Activated naive CD4-positive, alpha-beta T cell treated with anti-CD3 and anti-CD28 coated beads, Interleukin-2, amount 50 U/mL, for 72 hours (primary cell): ENCODE measurements at regions not wholly inside any gene's neighbourhood (a gene's known extent, or its start where the extent isn't known, plus 50 kb on each side); places are given as distances from the start of the nearest gene placed in this dataset.

Experiments
- ATAC-seq, 2 donors: fragments of 150-1000 bp; cut with Tn5 transposase; 2 replicates each; pipeline ENCODE4 v1.10.0; 2021; ENCODE audit warnings: mild to moderate bottlenecking in 2 of 2, moderate library complexity in 2 of 2
- DNase-seq, 2 donors: peaks; one replicate each; pipeline ENCODE4 v3.0.0; 2021 to 2022; ENCODE audit warnings: low spot score in 2 of 2
- H3K27ac Mint-ChIP-seq, 2 donors: one replicate each; pipeline ENCODE4 v1.8.0; 2022; ENCODE audit warnings: mild to moderate bottlenecking in 2 of 2, mixed read lengths in 2 of 2
- H3K36me3 Mint-ChIP-seq, 2 donors: one replicate each; pipeline ENCODE4 v1.8.0; 2022; ENCODE audit warnings: mixed read lengths in 2 of 2
- H3K9me3 Mint-ChIP-seq, 2 donors: one replicate each; pipeline ENCODE4 v1.8.0; 2022; ENCODE audit warnings: mixed read lengths in 2 of 2

DNA sequence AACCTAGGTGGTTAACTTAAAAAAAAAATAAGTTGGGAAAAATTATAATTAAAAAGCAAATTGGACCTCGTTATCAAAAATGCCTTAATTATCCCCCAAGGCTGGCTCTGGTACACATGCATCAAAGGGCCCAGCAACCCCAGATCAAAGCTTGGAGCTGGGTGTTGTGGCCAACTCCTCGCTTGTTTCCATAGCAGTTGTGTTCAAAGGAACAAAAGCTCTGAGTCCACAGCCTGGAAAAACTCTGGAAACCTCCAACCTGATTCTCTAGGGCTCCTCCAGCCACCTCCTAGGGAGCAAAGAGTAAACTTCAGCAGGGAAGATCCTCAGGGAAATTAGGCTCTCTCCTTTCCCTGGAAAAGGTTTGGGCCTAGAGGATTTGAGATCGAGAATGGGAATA lies 149.4 kb downstream of the NXPE2 start:
- ATAC-seq (no peak), DNase-seq (no peak)
- no peak overlapping the region for H3K27ac Mint-ChIP-seq
- no peaks in the 10 kb centered on the region for H3K36me3 Mint-ChIP-seq
- H3K9me3 Mint-ChIP-seq: peaks cover 0 to 5% of the 10 kb centered on the region in 2 donors

DNA sequence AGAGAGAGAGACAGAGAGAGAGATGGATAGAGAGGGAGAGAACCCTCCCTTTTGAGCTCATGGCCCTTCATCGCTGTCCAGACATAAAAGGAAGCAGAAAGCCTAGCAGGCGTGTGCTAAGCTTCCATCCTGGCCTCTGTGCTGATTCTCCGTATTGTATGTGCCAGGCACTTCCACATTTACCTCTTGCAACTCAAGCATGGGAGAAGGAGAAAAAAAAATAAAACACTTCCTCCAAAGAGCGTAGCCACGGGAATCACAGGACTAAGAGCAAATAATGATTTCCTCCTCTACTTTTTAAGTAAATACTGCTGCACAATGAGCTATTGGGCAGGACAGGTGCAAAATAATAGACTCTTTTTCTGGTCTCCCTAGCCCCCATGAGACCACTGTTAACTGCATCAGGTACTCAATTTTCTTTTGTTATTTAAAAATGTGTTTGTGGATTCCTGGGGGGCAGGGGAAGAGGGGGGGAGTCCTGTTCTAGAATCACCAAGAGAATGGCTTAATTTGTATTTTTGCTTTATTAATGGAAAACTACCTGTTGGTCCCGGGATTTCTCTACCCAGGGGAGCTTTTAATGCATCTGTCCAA lies 154.3 kb downstream of the NXPE2 start:
- Mint-ChIP-seq H3K9me3 (no peaks in the 10 kb centered on the region), H3K36me3 (no peaks in the 10 kb centered on the region), H3K27ac (no peak overlapping the region)
- DNase-seq: no peak
- no peak for ATAC-seq

DNA sequence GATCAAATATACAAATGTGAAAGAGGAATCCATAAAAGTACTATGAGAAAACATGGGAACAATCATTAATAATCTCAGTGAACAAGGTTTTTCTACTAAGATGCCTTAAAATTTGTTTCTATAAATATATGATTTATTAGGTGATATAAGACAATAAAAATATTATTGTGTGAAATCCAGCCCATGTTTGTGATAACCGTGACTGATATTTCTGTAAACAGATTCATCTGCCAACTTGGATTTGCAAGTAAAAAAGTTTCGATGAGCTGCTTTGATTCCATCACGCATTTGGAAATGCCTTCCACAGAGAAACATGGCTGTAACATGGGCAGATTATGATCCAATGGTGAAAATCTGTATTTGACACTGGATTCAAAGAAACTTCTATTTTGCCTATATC lies 157.8 kb downstream of the NXPE2 start:
- H3K36me3 Mint-ChIP-seq: peaks cover 0 to 4% of the 10 kb centered on the region in 2 donors
- peaks cover 9 to 12% of the 10 kb centered on the region in 2 donors for H3K9me3 Mint-ChIP-seq
- DNase-seq (no peak), ATAC-seq (no peak)
- H3K27ac Mint-ChIP-seq: no peak overlapping the region

DNA sequence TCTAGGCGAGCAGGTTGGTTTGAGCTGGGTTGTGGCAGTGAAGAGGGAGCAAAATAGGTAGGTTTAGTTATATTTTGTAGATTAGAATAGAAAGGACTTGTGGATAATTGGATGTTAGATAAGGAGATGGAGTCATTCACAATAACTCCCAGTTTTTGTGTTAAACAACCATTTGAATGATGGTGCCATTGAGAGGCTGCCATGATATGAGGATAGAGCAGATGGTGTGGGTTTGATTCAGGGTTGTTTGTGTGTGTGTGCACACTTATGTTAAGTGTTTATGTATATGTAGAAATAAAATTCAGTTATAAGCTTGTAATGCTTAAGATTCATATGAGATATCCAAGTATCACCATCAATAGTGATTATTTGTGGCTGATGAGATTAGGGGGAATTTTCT lies 166.6 kb downstream of the NXPE2 start:
- no peak for ATAC-seq
- DNase-seq: no peak
- Mint-ChIP-seq H3K9me3 (no peaks in the 10 kb centered on the region), H3K36me3 (no peaks in the 10 kb centered on the region), H3K27ac (no peak overlapping the region)

DNA sequence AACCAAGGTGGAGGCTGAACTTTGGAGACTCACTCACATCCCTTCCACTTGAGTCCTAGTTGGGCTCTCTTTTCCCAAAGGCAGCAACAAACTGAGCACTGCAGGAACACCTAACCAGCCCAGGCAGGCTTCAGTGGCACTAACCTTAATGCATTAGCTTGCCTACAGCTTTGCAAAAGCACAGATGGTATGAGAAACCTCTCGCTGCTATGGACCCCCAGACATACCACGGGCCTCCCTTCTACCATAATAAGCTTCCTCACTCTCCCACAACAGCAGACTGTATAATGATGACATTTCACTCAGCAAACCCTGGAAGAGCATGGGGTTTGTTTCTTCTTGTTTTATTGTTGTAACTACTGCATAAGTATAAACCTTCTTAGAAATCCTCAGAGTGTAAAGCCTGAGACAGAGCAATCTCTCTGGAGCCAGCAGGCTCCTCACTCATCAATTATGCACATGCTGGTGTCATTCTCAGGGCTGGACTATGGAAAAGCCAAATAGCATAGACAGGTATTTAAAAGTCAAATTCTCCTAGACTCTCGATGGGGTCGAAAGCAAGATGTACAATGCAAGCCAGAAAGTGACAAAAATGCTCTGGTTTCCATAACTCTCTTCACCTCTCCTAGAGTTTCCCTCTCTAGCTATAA lies 167.6 kb downstream of the NXPE2 start:
- DNase-seq (no peak), ATAC-seq (no peak)
- Mint-ChIP-seq H3K27ac (no peak overlapping the region), H3K9me3 (no peaks in the 10 kb centered on the region), H3K36me3 (no peaks in the 10 kb centered on the region)

DNA sequence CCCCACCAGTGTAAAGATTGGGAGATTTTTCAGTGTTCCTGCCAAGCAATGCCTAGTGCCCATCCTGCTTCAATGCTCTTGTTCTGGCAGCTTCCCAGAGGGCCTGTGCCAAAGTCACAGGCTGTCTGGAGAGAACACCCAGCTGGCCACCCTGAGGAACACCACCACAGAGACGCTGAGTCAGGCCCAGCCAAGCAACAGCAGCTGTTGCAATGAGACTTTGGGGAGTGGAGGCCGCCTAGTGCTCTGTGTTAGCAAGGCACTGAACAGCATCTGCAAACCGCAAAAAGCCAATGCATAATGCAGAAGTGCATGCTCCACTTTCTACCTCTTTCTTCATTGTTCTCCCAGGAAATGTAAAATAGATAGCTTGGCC lies 168.1 kb downstream of the NXPE2 start:
- no peaks in the 10 kb centered on the region for H3K9me3 Mint-ChIP-seq
- DNase-seq (no peak), ATAC-seq (no peak)
- H3K27ac Mint-ChIP-seq: no peak overlapping the region
- H3K36me3 Mint-ChIP-seq: no peaks in the 10 kb centered on the region

DNA sequence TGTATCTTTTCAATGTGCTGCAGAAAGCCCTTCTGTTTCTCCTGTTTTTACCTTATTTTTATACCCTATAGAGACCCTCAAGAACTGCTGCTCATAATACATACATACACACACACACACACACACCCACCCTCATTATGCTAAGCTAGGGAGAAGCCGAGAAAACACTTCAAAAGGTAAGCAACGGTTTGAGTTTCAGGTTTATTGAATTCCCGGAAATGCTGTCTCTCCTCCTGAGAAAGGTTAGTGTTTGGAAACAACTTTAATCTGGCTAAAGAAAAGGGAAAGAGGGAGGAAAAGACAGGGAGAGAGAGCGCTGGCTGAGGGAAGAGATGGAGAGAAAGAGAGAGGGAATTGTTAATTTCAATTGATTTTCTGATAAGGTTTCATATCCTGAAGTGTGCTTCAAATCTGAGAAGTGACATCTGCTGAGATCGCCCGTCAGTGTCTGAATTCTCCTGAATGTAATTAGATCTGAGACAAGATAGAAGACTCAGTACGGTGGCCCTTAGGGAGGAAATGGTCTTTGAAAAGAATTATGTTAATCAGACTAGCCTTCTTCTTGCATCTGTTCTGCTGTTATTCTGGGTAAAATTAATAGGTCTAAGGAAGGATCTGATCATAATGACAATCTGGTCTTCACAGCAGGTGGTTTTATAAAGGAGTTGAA lies 169.1 kb downstream of the NXPE2 start:
- peaks cover 0 to 4% of the 10 kb centered on the region in 2 donors for H3K9me3 Mint-ChIP-seq
- ATAC-seq: no peak
- no peak overlapping the region for H3K27ac Mint-ChIP-seq
- no peaks in the 10 kb centered on the region for H3K36me3 Mint-ChIP-seq
- DNase-seq: no peak

DNA sequence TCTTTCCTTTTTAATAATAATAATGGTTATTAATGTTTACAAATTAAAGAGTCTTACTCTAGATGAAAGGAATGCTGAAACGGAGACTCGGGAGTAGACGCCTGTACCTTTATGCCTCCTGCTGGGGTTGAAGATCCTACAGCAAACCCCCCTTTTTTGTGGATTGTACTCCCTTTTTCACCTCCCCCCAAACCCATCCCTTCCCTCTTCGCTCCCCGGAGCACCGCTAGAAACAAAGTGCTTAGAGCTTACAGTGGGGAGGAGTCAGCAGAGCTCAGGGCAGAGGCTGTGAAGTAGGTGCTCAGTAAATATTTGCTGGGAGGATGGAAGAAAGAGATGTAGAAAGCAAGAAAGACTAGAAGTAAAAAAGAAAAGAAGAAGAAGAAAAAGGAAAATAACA lies 169.7 kb downstream of the NXPE2 start:
- Mint-ChIP-seq H3K36me3 (no peaks in the 10 kb centered on the region), H3K27ac (no peak overlapping the region), H3K9me3 (peaks cover 0 to 4% of the 10 kb centered on the region in 2 donors)
- ATAC-seq (no peak), DNase-seq (no peak)

DNA sequence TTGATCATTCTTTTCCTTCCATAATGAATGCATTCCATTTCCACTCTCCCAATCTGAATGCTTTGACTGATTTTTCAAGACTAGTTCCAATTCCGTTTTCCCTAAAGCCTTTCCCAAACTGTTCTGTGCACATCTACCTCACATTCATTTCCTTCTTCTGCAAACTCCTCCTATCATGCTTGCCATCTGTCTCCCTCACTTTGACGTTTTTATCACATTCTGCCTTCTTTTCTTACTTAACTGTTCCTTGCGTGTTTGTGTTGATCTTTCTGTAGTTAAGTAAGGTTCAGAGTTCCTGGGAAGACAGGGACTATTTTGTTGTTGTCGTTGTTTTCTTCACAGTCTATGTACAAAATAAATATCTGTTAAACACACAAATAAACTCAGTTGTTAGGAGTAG lies 179.0 kb downstream of the NXPE2 start:
- ATAC-seq (no peak), DNase-seq (no peak)
- no peak overlapping the region for H3K27ac Mint-ChIP-seq
- peaks cover 22 to 23% of the 10 kb centered on the region in 2 donors for H3K9me3 Mint-ChIP-seq
- H3K36me3 Mint-ChIP-seq: peaks cover 0 to 7% of the 10 kb centered on the region in 2 donors

DNA sequence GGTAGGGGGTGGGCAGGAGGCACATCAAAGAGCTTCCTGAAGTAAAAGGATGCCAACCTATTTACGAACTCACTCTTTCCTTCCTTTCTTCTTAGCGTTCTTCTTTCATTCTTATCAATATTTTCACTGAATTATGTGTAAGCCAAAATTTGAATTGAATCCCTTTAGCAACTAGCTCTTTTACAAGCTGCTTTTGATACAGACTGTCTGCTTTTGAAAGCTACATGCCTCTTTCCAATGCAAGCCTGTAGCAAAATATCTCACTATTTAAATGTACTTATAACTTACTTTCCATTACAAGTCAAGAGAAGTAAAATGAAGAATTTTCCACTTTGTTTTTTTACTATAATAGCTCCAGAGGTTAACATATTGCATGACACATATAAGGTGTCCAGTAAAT lies 186.6 kb downstream of the NXPE2 start:
- no peak overlapping the region for H3K27ac Mint-ChIP-seq
- H3K9me3 Mint-ChIP-seq: peaks cover 4 to 6% of the 10 kb centered on the region in 2 donors
- no peak for DNase-seq
- no peaks in the 10 kb centered on the region for H3K36me3 Mint-ChIP-seq
- no peak for ATAC-seq

DNA sequence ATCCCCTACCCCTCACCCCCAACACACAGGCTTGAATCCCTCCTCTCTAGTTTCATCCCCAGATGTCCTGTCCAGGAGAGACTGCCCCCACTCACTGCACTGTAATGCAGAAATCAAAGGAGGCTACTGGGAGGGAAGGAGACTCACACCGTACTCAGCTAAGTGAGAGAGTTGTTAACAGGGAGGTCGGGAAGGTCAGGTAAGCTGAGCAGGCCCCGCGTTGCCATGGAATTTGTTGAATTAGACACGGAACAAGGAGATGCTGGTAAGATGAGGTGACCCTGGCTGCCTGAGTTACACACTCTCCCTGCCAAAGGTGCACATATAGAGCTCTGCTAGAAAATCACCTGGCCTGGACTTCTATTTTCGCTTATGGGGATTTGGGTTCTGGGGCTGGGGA lies 197.9 kb downstream of the NXPE2 start:
- Mint-ChIP-seq H3K36me3 (no peaks in the 10 kb centered on the region), H3K9me3 (no peaks in the 10 kb centered on the region), H3K27ac (no peak overlapping the region)
- ATAC-seq: no peak
- no peak for DNase-seq

DNA sequence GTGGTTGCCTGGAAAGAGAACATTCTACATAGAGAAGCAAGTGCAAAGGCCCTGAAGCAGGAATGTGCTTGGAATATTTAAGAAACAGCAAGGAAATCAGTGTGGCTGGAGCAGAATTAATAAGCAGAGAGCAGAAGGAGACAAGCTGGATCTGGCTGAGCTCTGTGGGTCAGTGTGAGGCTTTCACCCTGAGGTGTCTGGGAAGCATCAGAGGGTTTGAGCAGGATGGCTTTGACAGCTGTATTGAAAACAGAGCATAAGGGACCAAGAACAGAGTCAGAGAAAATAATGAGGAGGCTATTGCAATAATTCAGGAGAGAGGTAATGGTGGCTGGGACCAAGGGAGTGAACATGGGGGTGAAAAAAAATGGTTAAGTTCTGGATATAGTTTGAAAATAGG lies 199.6 kb downstream of the NXPE2 start:
- H3K36me3 Mint-ChIP-seq: no peaks in the 10 kb centered on the region
- no peak overlapping the region for H3K27ac Mint-ChIP-seq
- no peaks in the 10 kb centered on the region for H3K9me3 Mint-ChIP-seq
- no peak for ATAC-seq
- no peak for DNase-seq

DNA sequence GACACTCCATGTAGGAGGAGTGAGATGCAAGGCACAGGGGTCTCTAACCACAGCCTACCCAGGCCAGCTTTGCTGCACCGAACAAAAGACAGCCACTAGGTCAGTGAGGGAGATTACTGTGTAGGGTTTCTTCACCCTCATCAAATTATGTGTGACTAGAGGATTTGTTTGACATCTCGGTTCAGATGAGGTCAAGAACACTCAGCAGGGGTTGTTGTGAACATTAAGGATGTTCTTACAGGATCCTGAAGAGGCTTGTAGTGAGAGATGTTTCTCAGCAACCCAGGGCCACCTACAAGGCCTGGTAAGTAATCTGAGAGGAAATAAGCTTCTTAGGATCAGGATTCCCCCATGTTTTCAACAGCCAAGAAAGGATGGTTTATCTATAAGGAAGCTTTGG lies 202.1 kb downstream of the NXPE2 start:
- H3K36me3 Mint-ChIP-seq: no peaks in the 10 kb centered on the region
- no peaks in the 10 kb centered on the region for H3K9me3 Mint-ChIP-seq
- DNase-seq (no peak), ATAC-seq (no peak)
- H3K27ac Mint-ChIP-seq: no peak overlapping the region

DNA sequence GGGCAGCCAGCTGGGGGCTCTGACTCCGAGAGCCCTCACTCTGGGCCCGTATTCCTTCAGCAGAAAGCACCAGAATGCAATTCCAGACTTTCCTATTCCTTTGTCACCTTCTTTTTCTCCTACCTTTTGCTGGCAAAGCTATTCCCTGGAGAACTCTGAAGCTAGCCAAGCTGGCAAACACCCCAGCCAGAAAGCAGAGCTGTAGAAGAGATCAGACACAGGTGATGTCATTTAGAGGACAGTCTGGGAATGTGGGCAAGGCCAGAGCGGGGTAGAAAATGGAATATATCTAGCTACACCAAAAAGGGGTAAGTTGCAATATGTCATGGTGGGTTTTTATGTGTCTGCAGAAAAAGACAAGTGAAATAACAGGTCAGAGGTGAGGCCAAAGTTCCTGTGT lies 205.1 kb downstream of the NXPE2 start:
- Mint-ChIP-seq H3K9me3 (no peaks in the 10 kb centered on the region), H3K36me3 (no peaks in the 10 kb centered on the region), H3K27ac (no peak overlapping the region)
- DNase-seq (no peak), ATAC-seq (no peak)

DNA sequence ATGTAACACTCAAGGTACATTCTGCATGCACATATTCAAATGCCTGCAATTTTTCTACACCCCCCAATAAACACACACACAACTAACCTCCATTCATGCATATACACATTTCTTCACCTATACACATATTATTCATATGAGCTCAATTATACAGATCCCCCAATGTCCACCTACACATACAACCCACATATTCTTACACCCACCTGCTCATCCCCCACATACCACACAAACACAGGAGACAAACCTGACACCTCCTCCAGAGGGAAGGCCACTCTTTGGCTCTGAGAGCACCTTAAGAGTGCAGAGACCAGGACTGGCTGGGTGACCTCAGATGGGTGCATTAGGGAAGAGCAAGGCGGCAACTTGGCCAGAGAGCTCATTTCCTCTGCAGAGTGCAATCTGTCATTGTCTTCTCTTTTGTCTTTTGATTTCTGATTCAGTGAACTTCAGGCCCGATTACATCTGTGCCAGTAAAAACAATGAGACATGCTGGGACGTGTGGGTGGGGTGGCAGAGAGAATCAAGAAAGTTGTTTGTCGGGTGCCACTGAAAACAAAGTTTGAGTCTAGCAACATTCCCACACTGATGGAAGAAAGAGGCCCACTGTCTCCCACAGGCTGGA lies 208.4 kb downstream of the NXPE2 start:
- peaks cover 0 to 5% of the 10 kb centered on the region in 2 donors for H3K36me3 Mint-ChIP-seq

DNA sequence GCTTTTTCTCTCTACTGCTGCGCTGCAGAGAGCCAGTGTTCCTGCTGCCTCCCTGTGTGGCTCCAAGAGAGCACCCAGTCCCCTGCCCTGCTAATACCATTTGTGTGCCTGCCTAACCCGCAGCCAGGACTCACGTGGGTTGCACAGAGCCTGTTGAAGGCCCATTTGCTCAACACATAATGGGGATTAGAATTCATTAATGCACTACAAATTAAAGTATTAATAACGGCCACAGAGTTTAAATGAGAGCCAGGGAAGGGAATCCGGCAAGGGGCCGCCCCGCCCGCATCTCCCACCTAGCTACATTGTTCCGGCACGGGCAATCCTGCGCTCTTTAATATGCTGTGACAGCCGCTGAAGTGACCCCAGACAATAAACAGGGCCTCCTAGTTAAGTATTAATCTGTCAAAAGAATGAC lies 211.3 kb downstream of the NXPE2 start:
- Mint-ChIP-seq H3K9me3 (no peaks in the 10 kb centered on the region), H3K36me3 (peaks cover 0 to 5% of the 10 kb centered on the region in 2 donors), H3K27ac (no peak overlapping the region)
- DNase-seq (no peak), ATAC-seq (no peak)

More for the DNA sequence above, 208.4 kb downstream of the NXPE2 start:
- Mint-ChIP-seq H3K27ac (no peak overlapping the region), H3K9me3 (no peaks in the 10 kb centered on the region)
- no peak for DNase-seq
- no peak for ATAC-seq

DNA sequence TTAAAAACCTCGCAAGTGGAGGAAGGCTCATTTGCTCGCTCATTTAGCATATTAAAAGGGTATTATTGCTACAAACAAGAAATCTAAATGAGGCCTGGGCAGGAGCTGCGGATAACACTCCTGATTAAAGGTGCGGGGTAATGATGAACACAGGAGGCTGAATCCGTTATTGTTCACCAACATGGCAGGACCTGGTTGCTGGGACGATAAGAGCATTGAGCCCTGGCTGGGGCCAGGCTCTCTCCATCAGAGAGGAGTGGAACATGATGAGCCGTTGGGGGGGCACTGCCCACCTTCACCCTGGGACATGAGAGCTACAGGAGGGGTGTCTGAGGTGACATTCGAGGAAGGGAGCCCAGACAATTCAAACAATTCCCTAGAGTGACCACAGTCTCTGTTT lies 211.7 kb downstream of the NXPE2 start:
- H3K9me3 Mint-ChIP-seq: no peaks in the 10 kb centered on the region
- peaks cover 0 to 5% of the 10 kb centered on the region in 2 donors for H3K36me3 Mint-ChIP-seq
- ATAC-seq: no peak
- no peak overlapping the region for H3K27ac Mint-ChIP-seq
- no peak for DNase-seq
